ENCODE measurements at regions not wholly inside any gene's neighbourhood (a gene's known extent, or its start where the extent isn't known, plus 50 kb on each side); places are given as distances from the start of the nearest gene placed in this dataset.

DNA sequence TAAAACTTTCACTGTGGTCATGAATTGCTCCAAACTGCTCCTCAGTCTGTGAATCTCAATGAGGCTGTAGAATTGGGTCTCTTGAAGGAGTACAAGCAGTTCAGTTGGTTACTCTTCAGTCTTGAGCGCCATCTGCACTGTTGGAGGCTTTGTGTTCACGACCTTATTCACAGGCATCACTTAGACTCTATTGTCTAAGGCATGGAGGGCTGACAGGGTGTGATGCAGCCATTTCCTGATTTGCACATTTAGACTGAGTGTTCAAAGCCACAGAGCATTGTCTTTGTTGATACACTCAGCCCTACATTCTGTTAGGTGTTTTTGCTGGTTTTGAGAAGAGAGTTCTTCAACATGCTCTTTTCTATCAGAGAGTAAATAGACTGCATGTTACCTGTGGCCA is 355.9 kb upstream of the RIOK2 start:
- TF ChIP-seq, protein P1, sequence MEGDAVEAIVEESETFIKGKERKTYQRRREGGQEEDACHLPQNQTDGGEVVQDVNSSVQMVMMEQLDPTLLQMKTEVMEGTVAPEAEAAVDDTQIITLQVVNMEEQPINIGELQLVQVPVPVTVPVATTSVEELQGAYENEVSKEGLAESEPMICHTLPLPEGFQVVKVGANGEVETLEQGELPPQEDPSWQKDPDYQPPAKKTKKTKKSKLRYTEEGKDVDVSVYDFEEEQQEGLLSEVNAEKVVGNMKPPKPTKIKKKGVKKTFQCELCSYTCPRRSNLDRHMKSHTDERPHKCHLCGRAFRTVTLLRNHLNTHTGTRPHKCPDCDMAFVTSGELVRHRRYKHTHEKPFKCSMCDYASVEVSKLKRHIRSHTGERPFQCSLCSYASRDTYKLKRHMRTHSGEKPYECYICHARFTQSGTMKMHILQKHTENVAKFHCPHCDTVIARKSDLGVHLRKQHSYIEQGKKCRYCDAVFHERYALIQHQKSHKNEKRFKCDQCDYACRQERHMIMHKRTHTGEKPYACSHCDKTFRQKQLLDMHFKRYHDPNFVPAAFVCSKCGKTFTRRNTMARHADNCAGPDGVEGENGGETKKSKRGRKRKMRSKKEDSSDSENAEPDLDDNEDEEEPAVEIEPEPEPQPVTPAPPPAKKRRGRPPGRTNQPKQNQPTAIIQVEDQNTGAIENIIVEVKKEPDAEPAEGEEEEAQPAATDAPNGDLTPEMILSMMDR (IDR thresholded peaks at IDR 0.05; ENCODE audit: low read depth, low read length, missing control alignments) = no peak
- no peak for DNase-seq (ENCODE audit: low read depth)
- no peak overlapping the region for H3K4me3 ChIP-seq (ENCODE audit: low read depth, low read length)
- in situ Hi-C loops (cut with HindIII; ENCODE audit: low sequenced_read_pairs) = no loop called here

DNA sequence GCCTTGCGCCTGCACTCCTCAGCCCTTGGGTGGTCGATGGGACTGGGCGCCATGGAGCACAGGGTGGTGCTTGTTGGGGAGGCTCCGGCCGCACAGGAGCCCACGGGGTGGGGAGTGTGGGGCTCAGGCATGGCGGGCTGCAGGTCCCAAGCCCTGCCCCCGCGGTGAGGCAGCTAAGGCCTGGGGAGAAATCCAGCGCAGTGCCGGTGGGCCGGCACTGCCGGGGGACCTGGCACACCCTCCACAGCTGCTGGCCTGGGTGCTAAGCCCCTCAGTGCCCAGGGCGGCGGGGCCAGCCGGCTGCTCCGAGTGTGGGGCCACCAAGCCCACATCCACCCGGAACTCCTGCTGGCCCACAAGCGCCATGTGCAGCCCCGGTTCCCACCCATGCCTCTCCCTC is 358.8 kb upstream of the RIOK2 start:
- TF ChIP-seq, protein P1 (IDR thresholded peaks at IDR 0.05; ENCODE audit: low read depth, low read length, missing control alignments) = no peak
- DNase-seq (ENCODE audit: low read depth) = no peak
- in situ Hi-C loops (cut with HindIII; ENCODE audit: low sequenced_read_pairs) = no loop called here

DNA sequence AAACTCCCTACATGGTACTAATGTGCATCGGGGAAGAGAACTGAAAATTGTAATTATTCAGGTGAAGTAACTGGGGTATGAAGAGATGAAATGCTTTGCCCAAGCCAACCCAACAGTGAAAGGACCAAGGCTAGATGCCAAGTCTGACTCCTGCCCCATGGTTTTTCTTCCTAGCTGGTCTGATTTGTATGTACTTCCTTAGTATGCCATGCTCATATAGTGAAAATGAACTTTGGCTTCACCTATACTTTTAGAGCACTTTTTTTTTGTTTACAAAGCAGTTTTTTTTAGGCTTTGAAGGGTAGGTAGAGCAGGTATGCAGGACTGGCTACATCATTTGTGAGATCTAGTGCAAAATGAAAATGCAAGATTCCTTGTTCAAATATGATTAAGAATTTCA is 359.4 kb upstream of the RIOK2 start:
- no peak for DNase-seq (ENCODE audit: low read depth)
- TF ChIP-seq, protein P1 (IDR thresholded peaks at IDR 0.05; ENCODE audit: low read depth, low read length, missing control alignments) = no peak
- in situ Hi-C loops (cut with HindIII; ENCODE audit: low sequenced_read_pairs) = no loop called here
- H3K4me3 ChIP-seq (ENCODE audit: low read depth, low read length) = no peak overlapping the region

More for the DNA sequence above, 358.8 kb upstream of the RIOK2 start:
- no peak overlapping the region for H3K4me3 ChIP-seq (ENCODE audit: low read depth, low read length)

DNA sequence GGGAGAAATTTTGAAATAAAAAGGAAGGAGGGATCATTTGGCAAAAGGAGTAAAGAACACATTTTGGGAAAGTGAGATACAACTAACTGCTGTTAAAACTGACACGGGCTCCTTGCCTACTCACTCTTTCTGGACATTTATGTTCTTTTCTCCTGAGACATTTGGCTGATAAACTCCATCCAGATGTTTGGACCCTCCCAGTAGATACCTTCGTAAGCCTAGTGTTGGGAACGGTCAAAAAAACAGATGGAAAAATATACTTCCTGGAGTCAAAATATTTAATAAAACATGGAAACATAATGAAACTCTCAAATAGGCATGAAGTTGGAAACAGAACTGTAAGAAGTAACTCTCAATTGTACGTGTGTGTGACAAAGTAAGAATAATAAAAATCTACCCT is 360.1 kb upstream of the RIOK2 start:
- TF ChIP-seq, protein P1 (IDR thresholded peaks at IDR 0.05; ENCODE audit: low read depth, low read length, missing control alignments) = no peak
- in situ Hi-C loops (cut with HindIII; ENCODE audit: low sequenced_read_pairs) = no loop called here
- DNase-seq (ENCODE audit: low read depth) = no peak
- H3K4me3 ChIP-seq (ENCODE audit: low read depth, low read length) = no peak overlapping the region

DNA sequence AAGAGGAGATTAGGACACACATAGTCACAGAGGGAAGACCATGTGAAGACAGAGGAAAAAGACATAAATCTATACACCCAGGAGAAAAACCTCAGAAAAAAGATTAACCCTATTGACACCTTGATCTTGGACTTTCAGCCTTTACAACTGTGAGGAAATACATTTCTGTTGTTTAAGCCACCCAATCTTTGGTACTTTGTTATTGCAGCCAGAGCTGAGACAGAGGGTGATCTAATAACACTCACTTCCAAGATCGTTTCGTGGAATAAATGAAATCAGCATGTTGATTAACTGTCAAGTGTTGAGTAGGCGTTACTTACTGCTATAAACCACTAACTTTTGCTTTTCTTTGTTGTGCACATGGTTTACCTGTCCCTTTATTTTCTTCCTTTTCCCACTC is 361.2 kb upstream of the RIOK2 start:
- in situ Hi-C loops (cut with HindIII; ENCODE audit: low sequenced_read_pairs) = no loop called here
- no peak for DNase-seq (ENCODE audit: low read depth)
- no peak overlapping the region for H3K4me3 ChIP-seq (ENCODE audit: low read depth, low read length)
- TF ChIP-seq, protein P1 (IDR thresholded peaks at IDR 0.05; ENCODE audit: low read depth, low read length, missing control alignments) = no peak

DNA sequence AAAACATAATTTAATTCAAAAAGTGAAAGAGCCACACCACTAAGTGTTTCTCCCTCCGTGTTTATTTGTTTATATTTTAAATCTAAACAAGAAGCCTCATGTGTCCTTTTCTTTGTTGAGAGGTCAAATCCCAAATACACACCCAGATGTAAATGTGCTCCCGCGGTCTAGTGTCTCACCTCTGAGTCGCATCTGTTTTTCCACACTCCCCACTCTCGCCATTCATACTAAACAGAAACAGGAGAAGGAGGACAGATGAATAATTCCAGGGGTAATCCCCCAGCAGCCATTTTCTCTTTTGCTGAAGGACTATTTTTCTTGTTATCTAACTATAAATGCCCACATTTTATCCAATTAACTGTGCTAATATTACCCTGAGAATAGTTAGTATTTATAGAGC is 361.6 kb upstream of the RIOK2 start:
- TF ChIP-seq, protein P1 (IDR thresholded peaks at IDR 0.05; ENCODE audit: low read depth, low read length, missing control alignments) = no peak
- H3K4me3 ChIP-seq (ENCODE audit: low read depth, low read length) = no peak overlapping the region
- DNase-seq (ENCODE audit: low read depth) = no peak
- in situ Hi-C loops (cut with HindIII; ENCODE audit: low sequenced_read_pairs) = no loop called here

DNA sequence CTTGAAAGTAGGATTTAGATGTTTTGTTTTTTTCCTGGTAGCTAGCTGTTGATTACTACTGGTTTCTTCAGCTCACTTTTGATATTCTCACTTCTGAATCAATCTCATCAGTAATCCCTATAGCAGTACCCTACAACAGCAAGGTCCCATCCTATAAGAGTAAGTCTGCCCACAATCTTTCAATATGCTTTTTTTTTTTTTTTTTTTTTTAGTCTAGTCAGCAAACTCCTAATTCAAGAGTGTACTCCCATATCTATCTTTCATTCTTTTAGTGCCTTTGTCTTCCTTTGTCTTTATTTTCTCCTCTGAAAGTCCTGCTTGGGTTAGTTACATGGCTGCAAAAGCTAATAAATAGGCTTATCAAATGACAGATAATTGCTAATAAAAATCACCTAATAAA is 362.4 kb upstream of the RIOK2 start:
- in situ Hi-C loops (cut with HindIII; ENCODE audit: low sequenced_read_pairs) = no loop called here
- no peak overlapping the region for H3K4me3 ChIP-seq (ENCODE audit: low read depth, low read length)
- TF ChIP-seq, protein P1 (IDR thresholded peaks at IDR 0.05; ENCODE audit: low read depth, low read length, missing control alignments) = no peak
- DNase-seq (ENCODE audit: low read depth) = no peak

All from astrocyte of the cerebellum (primary cell).